Breast epithelium (tissue), 3 donors: ENCODE measurements at regions not wholly inside any gene's neighbourhood (a gene's known extent, or its start where the extent isn't known, plus 50 kb on each side); places are given as distances from the start of the nearest gene placed in this dataset.

Experiments
- POLR2A ChIP-seq: fragments of 450-650 bp; IDR thresholded peaks from one replicate; pipeline ENCODE4 v1.6.1; 2016; ENCODE audit warnings: antibody characterized with exemption, mild to moderate bottlenecking, moderate library complexity
- POLR2AphosphoS5 ChIP-seq, 3 donors: sonication (generic); formaldehyde crosslinking; IDR thresholded peaks; one replicate each; pipeline ENCODE4 v1.6.1; 2017; ENCODE audit warnings: antibody characterized with exemption in 3 of 3
- TF ChIP-seq, protein P1 (sequence below), 3 donors: fragments of 450-650 bp; IDR thresholded peaks; one replicate each; pipeline ENCODE4 v1.5.1; 2016 to 2017; ENCODE audit warnings: antibody characterized with exemption in 3 of 3, mild to moderate bottlenecking in 3 of 3, moderate library complexity in 3 of 3

DNA sequence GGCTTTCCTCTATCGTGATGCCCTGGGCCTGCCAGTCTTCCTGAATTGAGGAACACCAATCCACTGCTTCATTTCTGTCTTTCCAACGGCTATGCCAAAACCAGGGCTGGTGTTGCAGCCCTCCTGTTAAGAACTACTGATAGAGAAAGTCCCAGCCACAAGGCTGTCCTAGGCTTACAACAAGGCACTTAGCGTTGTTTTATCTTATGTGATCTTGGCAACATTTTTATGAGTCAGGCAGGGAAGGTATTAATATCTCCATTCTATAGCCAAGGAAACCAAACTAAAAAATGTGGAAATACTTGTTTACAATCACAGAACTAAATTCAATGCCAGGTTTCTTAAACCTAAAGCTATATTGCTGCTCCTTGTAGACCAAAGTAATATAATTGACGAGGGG lies 89.9 kb upstream of the AMOTL1 start:
- TF ChIP-seq, protein P1, sequence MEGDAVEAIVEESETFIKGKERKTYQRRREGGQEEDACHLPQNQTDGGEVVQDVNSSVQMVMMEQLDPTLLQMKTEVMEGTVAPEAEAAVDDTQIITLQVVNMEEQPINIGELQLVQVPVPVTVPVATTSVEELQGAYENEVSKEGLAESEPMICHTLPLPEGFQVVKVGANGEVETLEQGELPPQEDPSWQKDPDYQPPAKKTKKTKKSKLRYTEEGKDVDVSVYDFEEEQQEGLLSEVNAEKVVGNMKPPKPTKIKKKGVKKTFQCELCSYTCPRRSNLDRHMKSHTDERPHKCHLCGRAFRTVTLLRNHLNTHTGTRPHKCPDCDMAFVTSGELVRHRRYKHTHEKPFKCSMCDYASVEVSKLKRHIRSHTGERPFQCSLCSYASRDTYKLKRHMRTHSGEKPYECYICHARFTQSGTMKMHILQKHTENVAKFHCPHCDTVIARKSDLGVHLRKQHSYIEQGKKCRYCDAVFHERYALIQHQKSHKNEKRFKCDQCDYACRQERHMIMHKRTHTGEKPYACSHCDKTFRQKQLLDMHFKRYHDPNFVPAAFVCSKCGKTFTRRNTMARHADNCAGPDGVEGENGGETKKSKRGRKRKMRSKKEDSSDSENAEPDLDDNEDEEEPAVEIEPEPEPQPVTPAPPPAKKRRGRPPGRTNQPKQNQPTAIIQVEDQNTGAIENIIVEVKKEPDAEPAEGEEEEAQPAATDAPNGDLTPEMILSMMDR (IDR thresholded peaks at IDR 0.05): no peak
- TF ChIP-seq POLR2A (no peak), POLR2AphosphoS5 (IDR thresholded peaks at IDR 0.05) (no peak)
